NOMO-1 treated with DMSO at 0.1 percent for 48 hours (cell line): ENCODE measurements at regions not wholly inside any gene's neighbourhood (a gene's known extent, or its start where the extent isn't known, plus 50 kb on each side); places are given as distances from the start of the nearest gene placed in this dataset.
A peak's percentile ranks its signal among the peaks of the same experiment; 100 is the strongest.
"Not testable (repeated sequence)": the region's sequence is repeated elsewhere in the genome, so short reads cannot be mapped to it uniquely, and the experiment has no call there.

Experiments
- DNase-seq: peaks from one replicate; lab custom pipeline; 2025; ENCODE audit not compliant: unreplicated experiment; lab: John Stamatoyannopoulos, UW

DNA sequence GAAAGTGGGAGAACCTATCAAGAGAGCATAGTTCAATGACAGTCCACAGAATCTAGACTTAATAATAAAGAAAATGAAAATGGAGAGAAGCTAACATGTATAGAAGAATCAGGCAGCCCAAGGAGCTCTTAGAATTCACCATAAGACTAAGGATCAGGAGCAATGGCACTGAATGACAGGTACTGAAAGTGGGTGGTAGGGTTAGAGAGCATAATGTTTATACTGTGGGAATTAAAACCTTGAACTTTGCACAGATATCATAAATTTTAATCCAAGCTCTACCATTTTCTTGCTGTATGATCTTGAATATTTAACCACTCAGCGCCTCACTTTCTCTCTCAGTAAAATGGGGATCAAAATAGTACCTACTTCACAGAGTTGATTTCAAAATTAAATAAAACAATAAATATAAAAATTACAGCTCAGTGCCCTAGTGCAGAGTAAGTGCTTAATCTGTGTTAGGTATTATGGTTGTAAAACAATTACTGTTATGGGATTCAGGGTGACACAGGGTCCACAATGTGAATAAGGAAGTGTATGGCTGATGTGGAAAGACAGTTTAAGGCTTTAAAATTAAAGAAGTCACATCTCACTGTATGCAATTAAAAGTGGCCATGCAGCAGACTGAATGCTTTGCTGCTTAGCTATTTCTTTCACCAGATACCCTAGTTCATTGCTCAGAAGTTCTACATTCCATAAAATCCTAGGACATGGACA lies 319.8 kb downstream of the HINT1 start:
- no peak for DNase-seq

DNA sequence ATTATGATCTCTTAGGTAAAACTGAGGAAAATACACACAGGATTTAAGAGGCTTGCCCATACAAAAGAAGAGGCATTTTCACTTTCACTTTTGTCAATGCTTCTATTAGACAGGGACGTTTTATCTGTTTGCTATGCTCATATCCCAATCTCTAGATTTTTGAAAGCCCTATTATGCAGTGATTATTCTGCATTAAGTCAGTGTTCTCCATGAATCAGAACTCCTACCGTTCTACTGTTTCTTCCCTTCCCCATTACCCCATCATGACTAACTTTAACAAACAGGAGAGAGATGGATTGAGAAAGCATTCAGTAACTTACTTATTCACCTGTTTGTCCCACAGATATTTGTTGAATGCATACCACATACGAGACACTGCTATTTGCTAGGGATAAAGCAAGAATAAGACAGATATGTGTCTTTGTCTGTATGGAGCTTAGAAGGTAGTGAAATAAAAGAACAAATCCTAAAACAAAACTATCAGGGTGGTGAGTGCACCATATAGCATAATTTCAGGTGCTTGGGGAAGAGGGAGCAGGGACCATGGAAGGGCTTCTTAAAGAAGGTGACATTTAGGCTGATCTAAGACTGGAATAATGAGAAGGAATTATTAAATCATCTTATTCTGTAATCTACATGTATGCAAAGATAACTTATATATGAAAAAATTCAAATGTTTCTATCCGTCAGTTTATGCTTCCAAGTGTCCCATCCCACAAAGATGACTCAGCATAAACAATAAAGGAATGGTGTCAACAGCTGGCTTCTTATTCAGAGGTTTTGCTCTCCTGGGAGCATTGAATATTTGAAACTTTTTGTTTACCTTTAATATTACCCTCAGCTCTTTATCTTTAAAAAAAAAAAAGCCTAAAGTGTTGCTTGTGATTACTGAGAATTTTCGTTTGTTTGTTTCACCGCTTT lies 328.1 kb downstream of the HINT1 start:
- DNase-seq: no peak

DNA sequence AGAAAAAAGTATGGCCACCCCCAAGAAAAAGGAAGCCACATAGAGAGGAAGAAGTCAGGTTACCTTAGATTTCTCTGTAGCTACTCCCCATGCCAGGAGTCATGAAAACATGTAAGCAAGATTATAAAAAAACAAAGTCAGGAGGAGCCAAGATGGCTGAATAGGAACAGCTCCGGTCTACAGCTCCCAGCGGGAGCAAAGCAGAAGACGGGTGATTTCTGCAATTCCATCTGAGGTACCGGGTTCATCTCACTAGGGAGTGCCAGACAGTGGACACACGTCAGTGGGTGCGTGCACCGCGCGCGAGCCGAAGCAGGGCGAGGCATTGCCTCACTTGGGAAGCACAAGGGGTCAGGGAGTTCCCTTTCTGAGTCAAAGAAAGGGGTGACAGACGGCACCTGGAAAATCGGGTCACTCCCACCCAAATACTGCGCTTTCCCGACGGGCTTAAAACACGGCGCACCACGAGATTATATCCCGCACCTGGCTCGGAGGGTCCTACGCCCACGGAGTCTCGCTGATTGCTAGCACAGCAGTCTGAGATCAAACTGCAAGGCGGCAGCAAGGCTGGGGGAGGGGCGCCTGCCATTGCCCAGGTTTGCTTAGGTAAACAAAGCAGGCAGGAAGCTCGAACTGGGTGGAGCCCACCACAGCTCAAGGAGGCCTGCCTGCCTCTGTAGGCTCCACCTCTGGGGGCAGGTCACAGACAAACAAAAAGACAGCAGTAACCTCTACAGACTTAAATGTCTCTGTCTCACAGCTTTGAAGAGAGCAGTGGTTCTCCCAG lies 347.3 kb downstream of the HINT1 start:
- DNase-seq: not testable (repeated sequence)

DNA sequence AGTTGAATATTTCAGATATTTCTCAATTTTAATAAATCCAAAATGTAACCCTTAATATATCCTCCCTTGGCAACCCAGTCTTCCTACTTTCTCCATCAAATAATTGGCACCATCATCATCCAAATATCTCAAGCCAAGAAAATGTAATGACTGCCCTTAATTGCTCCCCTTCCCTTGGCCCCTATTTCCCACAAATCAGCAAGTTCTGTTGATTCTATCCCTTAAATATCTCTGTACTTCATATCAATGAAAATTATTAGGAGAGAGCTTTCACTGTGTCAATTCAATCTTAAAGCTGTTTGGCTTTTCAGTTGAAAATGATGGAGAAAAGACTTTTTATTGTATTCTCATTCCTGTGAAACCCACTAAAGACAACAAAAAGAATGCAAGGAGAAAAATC lies 349.8 kb downstream of the HINT1 start:
- DNase-seq: no peak

DNA sequence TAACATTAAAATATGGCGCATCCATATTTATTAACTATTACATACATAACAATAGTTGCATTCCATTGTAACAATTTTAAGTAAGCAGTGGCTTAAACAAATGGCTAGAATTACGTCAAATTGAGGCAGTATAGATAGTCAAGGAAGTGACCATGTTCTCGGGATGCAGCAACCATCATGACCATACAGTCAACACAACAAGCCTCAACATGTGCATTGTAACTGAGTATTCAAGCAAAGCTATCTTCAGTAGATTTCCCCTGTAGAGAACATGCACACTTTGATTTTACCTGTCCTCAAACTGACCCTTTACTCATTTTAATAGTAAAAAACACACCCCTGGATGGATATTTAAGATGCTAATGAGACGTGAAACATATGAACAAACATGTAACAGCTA lies 356.4 kb downstream of the HINT1 start:
- DNase-seq: no peak

DNA sequence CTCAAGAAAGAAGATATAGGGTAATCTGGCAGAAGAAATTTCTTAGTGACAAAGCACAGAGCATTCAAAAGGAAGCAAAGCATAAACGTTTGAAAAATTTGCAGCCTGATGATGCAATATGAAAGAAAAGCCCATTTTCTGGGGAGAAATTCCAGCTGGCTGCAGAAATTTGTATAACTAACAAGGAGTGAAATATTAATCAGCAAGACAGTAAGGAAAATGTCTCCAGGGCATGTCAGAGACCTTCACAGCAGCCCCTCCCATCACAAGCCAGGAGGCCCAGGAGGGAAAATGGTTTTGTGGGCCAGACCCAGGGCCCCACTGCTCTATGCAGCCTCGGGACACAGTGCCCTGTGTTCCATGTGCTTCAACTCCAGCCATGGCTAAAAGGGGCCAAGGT lies 359.4 kb downstream of the HINT1 start:
- DNase-seq: no peak

DNA sequence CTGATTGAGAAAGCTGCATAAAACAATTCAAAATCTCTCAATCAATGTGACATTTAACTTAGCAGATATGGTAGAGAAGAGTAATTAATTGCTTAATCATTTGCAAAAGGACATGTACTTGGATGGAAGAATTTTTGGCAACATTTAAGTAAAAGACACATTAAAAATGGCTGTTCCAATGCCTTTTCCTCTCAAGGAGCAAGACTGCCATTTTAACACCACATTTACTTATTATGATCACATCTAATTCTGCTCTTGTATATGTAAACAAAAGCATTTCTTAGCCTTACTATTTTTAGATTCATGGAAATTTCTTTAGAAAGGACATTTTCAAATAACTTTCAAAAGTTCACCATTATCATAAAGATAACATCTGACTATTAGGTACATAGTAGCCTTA lies 360.0 kb downstream of the HINT1 start:
- DNase-seq: no peak

DNA sequence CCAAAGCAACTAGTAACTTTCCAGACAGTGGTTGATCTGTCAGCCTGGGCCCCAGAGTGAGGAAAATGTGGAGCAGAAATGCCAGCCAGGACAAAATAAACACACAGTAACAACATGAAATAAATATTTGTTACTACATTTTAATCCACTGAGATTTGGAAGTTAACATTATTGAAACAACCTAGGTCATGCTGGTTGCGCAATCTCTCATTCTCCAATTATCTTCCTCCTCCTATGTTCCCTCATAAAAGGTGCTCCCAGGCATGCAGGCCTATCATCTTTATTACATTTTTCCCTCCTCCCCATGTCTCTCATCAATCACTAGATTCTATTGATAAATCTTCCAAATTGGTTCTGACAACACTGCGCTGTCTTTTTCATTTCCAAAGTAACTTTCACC lies 363.1 kb downstream of the HINT1 start:
- DNase-seq: no peak

DNA sequence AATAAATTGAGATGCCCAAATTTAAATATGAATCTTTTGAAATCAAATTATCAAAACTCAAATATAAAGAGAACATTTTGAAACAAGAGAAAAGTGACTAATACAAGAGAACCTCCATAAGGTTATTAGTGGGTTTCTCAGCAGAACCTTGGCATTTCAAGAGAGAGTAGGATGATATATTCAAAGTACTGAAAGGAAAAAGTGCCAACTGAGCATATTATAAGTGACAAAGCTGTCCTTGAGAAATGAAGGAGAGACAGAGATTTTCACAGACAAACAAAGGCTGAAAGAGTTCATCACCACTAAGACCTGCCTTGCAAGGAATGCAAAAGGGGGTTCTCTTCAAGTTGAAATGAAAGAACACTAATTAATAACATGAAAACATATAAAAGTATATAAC lies 366.0 kb downstream of the HINT1 start:
- DNase-seq: no peak

DNA sequence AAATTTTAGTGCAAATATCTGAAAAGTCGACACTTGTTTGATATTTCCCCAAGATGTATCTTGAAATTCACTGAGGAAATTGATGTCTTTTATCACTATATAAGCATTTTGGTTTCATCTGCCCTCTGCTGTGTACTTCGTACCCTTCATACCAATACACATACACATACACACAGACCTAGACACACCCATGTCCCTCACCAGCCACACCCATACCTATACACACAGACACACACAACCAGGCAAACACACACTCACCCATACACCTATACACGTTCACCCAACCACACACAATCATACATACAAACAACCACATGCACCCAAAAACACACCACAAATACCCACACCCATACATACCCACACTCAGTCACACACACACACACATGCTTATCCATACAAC lies 367.8 kb downstream of the HINT1 start:
- no peak for DNase-seq

DNA sequence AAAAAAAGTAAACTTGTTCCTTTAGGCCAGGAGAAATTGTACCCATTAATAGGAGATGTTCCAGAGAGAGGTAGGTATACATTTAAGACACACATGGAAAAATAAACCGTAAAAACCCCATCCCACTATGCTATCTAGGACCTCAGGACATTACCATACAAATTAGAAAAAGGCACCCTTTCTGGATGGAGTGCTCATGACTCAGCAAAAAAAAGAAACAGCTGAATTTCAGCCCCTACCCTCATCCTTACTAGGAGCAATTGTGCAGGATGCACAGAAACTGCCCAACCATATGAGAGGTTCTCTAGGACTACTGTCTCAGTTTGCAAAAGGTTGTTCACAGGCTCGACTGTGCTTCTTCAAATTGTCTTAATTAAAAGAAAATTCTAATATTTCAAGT lies 368.2 kb downstream of the HINT1 start:
- DNase-seq: no peak

DNA sequence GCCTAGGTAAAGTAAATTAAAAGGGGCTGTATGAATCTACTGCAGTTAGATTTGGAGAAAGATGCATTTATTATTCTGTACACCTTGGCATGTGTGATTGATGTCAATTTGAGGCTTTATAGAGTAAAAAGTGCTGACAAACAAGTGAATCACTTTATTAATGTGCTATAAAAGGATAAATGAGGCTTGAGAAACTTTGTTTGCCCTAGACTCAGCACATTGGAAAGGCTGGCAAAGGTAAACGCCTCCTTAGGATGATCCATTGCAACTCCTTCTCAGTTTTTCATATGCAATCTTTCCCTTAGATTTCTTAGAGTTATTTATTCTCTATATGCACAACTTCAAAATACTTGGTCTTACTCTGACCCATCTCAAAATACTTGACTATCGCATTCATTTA lies 369.0 kb downstream of the HINT1 start:
- DNase-seq: no peak

DNA sequence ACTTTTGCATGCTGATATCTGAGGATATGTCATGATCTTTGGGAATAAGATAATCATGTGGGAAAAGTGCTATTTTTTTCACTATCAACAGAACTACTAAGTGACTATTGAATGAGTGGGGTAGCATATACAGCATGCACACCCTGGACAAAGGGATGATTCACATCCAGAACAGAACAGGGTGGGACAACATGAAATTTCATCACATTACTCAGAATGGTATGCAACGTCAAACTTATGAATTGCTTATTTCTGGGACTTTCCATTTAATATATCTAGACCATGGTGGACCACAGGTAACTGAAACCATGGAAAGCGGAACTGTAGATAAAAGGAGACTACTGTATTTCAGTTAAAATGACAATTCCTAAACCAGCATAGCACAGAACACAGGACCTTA lies 370.0 kb downstream of the HINT1 start:
- DNase-seq: no peak

DNA sequence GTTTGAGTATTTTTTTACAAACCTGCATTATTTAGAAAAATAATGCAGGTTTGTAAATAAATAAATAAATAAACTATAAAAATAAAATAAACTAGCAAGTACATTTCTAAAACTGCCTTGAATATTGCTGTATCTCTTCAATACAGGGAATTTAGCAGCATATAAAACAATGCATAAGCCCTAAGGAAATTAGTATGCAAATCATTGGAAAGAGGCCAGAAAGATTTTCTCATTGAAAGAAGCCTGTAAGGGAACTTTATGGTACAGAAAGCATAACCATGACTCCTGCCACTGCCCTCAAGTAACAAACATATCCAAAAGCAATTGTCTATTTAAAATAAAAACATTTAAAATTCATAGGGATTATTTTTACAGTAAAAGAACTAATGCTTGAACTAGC lies 387.3 kb downstream of the HINT1 start:
- no peak for DNase-seq

DNA sequence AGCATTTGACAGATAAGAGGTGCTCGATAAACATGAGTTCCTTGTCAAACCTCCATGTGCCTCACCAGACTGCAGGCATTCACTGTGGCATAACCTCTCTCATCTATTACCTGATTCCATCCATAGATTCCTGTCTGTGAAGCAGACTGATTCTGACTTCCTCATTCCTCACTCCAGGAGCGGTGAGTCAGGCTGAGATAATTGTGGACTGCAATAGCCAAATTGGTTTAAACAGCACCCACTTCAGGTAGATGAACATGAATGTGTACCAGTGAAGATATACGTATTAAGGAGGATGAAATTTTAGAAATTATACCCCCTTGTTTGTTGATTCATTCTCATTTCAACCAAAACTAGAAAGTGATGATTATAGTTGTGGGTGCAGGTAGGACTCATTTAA lies 391.2 kb downstream of the HINT1 start:
- DNase-seq: peak; percentile 6

DNA sequence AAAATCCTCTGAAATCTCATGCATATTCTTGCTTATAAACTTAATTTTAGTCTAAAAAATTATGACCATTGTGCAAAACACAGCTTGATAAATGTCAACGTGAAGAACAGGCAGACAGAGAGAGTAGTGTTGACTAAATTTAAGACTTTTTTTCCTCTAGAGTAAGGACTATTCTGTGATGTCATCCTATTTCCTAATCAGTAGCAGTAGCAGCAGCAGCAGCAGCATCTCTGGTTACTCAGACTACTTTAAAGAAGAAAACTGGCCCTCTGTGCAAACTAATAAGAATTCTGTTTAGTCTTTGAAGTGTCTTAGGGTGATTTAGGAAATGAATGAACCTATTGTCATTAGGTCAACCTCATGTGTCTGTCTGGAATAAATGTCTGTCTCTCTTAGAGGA lies 403.0 kb downstream of the HINT1 start:
- peak; percentile 46 for DNase-seq

DNA sequence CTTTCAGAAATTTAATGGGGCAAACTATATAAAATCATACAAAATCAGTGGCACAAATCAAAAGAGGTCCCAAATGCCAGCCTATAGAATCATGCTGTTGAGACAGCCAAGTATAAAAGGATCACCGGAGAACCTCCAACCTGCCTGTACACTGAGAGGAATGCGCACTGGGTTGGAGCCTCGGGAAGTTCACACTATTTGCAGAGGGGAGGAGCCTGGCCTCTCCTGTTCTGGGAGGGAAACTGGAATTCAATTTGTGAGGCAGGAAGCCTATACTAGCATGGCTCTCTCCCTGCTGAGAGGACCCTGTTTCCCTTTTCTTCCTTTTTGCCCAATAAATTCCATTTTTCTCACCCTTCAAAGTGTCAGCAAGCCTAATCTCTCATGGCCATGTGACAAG lies 406.0 kb downstream of the HINT1 start:
- DNase-seq: no peak

DNA sequence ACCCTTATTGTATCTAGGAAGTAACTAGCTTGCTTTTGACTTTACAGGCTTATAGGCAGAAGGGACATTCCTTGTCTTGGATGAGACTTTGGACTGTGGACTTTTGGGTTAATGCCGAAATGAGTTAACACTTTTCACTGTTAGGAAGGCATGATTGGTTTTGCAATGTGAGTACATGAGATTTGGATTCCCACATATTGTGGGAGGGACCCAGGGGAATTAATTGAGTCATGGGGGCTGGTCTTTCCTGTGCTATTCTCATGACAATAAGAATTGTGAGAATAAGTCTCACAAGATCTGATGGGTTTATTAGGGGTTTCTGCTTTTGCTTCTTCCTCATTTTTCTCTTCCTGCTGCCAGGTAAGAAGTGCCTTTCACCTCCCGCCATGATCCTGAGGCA lies 417.5 kb downstream of the HINT1 start:
- no peak for DNase-seq

DNA sequence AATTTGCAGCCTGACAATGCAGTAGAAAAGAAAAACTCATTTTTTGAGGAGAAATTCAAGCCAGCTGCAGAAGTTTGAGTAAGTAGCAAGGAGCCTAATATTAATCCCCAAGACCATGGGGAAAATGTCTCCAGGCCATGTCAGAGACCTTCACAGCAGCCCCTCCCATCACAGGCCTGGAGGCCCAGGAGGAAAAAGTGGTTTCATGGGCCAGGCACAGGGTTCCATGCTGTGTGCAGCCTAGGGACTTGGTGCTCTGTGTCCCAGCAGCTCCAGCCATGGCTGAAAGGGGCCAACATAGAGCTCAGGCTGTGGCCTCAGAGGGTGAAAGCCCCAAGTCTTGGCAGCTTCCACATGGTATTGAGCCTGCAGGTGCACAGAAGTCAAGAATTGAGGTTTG lies 418.4 kb downstream of the HINT1 start:
- DNase-seq: not testable (repeated sequence)

DNA sequence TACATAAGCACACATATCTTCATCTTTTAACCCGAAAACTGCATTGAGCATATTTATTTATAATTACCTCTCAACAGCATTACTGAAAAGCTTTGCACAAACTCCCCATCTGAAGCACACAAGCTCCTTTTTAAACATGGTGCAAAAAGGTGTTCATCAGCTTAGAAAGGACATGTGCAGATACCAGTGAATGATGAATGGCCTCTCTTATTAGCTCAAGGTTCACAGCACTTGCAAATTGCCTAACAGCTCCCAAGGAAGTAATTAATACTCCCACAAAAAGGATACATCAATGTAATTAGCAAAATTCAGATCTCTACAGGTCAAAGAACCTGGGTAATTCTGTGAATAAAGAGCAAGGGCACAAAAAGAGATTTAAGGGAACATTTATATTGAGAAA lies 422.0 kb downstream of the HINT1 start:
- no peak for DNase-seq

DNA sequence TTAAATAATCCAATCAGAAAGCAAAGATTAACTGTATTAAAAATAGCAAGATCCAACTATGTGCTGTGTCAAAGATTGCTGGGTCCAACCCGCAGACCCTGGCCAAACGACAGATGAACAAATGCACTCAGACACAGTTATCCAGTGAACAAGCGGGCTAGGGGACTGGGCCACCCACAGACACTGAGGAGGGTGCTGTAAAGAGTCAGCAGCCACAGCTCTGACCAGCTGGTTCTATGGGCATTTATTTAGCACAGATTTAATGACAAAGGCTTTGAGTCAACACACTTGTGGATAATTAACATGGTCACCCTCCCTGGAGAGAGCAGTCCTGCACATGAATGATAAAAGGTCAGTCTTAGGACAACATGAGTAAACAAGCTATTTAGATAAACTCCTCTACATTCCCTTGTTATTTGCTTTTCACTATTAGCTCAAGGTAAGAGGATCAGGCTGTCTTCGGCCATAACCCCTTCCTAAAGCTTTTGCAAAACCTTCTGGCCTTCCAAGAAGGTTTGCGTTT lies 424.9 kb downstream of the HINT1 start:
- DNase-seq: no peak
